NCI-H2196 (cell line): ENCODE measurements at regions not wholly inside any gene's neighbourhood (a gene's known extent, or its start where the extent isn't known, plus 50 kb on each side); places are given as distances from the start of the nearest gene placed in this dataset.

Experiments
- DNase-seq: peaks from one replicate; lab custom pipeline; 2025; ENCODE audit not compliant: unreplicated experiment; lab: John Stamatoyannopoulos, UW

- DNase-seq = peak; percentile 20
Observed at GRCh38 chr2:106572541-106573450, 85.6 kb downstream of the CD8B2 start.

DNA sequence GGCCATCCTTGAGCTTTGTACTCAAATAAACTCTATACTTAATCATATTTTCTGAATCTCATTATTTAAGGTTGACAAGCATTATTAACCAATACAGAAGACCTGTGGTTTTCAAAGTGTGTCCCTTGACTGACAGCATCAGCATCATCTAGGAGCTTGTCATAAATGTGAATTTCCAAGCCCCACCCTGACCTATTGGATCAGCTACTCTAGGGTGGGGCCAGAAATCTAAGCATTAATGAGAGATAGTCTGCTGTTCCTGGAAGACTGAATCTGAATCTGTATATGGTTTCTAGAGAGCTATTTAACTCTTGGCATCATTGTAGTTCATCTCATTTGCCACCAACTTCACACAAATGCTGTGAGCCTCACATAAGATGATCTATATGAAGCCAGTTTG lies 86.6 kb downstream of the CD8B2 start:
- no peak for DNase-seq

GRCh38 chr2:106575955-106576354 lies 88.8 kb downstream of the CD8B2 start:
- DNase-seq = no peak

- no peak for DNase-seq
Observed at GRCh38 chr2:106577255-106577651, 90.1 kb downstream of the CD8B2 start.

DNA sequence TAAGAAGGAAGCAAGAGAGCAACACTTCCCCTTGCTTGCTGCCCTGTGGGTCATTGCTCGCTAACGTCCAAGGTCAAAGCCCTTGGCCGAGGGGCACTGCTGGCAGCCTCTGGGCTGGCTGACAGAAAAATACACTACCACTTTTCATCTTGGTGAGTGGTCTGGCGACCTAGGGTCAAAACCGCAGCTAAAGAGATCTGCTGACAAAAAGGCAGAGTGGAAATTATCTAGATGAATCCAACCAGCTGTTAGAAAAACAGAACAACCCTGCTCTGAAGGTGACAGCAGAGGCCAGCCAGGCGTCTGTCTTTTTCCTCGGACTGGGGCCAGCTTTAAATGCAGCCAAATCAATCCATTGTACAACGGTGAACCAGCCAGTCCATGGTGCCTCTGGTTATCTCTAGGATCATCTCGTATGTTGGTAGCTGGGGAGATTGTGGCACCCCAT lies 92.6 kb downstream of the CD8B2 start:
- no peak for DNase-seq

DNA sequence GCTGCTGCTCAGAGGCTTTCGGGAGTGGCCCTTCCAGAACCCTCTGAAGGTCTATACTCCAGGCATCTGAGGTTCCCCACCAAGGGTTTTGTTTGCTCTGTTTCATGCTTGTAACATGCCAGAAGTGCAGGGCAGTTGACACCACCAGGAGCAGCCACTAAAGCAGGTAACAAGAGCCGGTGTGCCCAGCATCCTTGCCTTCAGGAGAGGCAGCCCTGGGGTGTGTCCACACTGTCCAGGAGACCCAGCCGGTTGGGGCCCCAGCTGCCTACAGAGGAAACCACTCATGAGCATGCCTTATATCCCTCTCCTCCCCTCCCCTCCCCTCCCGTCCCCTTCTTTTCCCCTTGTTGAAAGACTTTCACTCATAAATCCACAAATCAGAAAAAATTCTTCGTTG lies 93.1 kb downstream of the CD8B2 start:
- DNase-seq = no peak

DNA sequence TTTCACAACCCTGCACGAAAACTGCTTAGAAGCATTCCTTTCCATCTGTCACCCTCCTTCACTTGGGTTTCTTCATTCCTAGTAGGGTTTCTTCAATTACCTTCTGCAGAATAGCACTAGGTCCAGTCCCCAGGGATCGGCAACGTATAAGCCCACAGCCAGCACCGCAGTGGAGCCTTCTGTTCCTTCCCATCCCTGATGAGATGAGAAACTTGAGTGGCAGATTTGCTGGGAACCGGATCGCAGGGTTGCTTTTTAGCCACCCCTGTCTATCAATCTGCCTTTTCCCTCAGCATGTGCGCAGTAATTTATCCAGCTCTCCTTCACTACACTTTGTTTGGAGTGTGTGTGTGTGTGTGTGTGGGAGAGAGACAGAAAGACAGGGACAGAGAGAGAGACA lies 94.2 kb downstream of the CD8B2 start:
- no peak for DNase-seq

GRCh38 chr2:106581755-106582147 lies 94.6 kb downstream of the CD8B2 start:
- DNase-seq = no peak

GRCh38 chr2:106582148-106583143 lies 95.3 kb downstream of the CD8B2 start:
- peak; percentile 87 for DNase-seq

DNA sequence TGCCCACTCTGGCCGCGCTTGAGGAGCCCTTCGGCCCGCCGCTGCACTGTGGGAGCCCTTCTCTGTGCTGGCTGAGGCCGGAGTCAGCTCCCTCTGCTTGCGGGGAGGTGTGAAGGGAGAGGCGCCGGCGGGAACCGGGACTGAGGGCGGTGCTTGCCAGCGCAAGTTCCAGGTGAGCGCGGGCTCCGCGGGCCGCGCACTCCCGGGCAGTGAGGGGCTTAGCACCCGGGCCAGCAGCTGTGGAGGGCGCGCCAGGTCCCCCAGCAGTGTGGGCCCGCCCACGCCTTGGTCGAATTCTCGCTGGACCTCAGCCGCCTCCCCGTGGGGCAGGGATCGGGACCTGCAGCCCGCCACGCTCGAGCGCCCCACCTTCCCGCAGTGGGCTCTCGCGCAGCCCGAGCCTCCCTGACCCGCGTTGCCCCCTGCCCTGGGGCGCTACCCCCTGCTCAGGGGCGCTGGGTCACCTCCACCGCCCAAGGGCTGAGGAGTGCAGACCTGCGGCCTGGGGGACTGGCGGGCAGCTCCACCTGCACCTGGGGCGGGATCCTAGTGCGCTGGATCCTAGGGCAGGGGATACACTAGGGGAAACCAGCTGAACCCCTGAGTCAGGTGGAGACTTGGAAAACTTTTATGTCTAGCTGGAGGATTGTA lies 97.3 kb downstream of the CD8B2 start:
- DNase-seq = no peak

- DNase-seq = no peak
Observed at GRCh38 chr2:106596844-106597243, 109.7 kb downstream of the CD8B2 start.

DNA sequence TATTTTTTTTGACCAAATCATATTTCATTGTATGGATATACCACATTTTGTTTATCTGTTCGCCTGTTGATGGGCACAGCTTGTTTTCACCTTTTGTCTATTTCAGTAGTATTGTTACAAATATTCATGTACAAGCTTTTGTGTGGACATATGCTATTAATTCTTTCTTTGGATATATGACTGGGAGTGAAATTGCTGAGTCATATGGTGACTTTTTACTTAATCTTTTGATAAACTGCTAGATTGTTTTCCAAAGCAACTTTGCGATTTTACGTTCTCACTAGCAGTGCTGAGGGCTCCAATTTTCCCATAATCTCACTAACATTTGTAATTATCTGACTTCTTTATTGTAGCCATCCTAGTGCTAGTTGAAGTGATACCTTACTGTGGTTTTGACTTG lies 112.4 kb downstream of the CD8B2 start:
- no peak for DNase-seq

DNA sequence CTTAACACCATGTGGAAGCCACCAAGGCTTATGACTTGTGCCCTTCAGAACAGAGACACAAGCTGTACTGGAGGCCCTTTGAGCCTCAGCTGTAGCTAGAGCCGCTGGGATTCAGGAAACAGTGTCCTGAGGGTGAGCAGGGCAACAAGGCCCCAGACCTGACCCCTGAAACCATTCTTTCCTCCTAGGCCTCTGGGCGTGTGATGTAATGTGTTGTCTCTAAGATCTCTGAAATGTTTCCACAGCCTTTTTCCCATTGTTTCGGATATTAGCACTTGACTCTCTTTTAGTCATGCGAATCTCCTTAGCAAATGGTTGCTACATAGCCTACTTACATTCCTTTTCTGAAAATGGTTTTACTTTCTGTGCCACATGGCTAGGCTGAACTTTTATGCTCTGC lies 114.9 kb downstream of the CD8B2 start:
- no peak for DNase-seq

- DNase-seq = no peak
Observed at GRCh38 chr2:106606652-106607051, 119.5 kb downstream of the CD8B2 start.

GRCh38 chr2:106607371-106607770 lies 120.2 kb downstream of the CD8B2 start:
- DNase-seq = no peak

DNA sequence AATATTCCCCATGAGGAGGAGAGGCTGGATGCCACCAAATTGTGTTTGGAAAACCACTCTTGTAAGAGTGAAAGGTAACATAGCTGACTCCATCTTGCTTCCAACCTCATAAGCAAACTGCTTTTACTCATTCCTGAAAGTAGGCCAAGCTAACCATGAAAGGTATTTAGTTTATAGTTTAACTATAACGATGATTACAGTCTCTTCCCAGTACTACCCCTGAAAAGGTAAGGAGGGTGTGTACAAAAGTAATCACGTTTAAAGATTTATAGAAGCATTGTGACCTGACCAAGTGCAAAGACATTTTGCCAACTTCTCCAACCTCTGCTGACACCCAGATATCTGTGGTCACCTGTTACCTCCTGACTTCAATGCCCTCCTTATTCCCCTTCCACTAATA lies 122.6 kb downstream of the CD8B2 start:
- no peak for DNase-seq

DNA sequence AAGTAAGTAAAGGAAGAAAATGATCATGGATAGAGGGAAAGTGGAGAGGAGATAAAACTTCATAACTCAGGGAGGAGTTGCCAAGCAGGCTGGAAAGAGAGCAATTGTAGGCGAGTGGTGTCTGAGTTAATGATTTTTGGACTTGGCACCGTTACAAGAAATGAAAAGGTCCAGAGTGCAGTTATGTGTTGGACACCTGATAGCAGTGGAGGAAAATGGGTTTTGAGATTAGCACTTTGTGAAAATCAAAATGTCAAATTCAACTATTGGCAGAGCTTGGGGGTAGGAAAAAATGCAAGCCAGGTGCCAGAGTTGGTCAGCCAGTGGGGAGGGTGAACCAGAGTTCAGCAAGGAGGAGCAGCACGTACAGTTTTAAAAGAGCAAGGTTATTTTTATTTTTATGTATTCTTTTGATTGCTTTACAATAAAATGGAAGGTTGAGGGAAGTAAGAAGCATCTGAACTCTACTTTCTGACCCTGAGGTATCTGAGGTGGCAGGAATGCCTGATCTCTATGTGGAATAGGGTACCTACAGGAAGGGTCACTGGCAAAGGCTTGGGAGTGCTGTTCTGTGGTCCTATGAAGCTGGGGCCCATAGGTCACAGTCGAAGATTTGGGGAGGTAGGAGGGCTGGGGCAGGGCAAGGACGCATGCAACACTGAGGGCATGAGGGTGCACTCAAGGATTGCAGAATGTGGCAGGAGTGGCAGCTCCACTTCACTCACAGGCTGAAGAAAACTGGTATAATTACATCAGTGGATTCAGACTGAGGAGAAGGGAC lies 127.5 kb downstream of the CD8B2 start:
- no peak for DNase-seq

DNA sequence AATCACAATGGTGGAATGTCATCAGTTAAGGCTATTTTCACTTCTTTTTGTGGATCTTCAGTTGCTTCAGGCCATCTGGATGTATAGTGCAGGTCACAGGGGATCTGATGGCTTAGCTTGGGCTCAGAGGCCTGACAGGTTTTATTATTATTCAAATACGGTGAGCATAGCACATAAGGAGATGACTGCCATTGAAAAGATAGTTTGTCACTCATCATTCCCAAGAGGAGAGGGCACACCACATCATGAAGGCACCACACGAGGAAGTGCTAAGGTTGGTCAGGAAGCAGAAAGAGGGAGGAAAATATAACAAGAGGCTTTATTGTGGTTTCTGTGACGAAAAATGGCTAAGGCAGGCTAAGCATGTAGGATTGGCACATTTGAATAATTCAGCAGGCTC lies 131.4 kb downstream of the CD8B2 start:
- no peak for DNase-seq

DNA sequence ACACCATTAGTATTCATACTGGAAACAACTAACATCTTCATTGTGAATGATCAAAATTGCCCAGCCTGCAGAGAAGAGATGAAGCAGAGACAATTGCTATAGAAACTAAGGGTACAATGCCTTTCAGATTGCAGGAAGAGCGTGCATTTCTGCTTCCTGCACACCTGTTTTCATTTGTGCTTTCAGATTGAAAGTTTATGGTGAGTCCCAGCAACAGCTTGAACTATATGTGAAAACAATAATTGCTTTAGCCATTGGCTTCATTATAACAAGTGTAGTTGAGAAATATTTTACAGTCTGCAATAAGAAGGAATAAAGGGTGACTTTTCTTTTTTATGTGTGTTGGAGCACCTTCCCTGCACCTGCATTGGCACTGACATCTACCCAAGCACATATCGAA lies 136.3 kb downstream of the CD8B2 start:
- no peak for DNase-seq

GRCh38 chr2:106624787-106625380 lies 137.7 kb downstream of the CD8B2 start:
- no peak for DNase-seq
